ENCODE measurements at regions not wholly inside any gene's neighbourhood (a gene's known extent, or its start where the extent isn't known, plus 50 kb on each side); places are given as distances from the start of the nearest gene placed in this dataset.

- no peak for TF ChIP-seq SETDB1 (IDR thresholded peaks at IDR 0.05; ENCODE audit: insufficient read length, low read length)
- no peak for TF ChIP-seq EGR2 (tag by site-specific recombination; IDR thresholded peaks at IDR 0.05; ENCODE audit: low read depth)
- Histone ChIP-seq H3K4me3 (ENCODE audit: low read depth, low read length) (no peak overlapping the region), H3K4me1 (ENCODE audit: control insufficient read depth, insufficient read depth, low read length) (no peaks in the 10 kb centered on the region), H3K9me3 (ENCODE audit: control insufficient read depth, insufficient read depth, low read depth, low read length) (no peaks in the 10 kb centered on the region), H3K36me3 (ENCODE audit: control insufficient read depth in 2 of 2, insufficient read depth in 1 of 2, low read length in 2 of 2) (no peaks in the 10 kb centered on the region), H3K27ac (ENCODE audit: extremely low read depth, low read depth, low read length) (no peak overlapping the region)
- ChIA-PET CTCF (no interaction called here), POLR2A (no interaction called here)
Observed at GRCh38 chr14:23817164-23817767, 136.3 kb upstream of the DHRS4 start.

DNA sequence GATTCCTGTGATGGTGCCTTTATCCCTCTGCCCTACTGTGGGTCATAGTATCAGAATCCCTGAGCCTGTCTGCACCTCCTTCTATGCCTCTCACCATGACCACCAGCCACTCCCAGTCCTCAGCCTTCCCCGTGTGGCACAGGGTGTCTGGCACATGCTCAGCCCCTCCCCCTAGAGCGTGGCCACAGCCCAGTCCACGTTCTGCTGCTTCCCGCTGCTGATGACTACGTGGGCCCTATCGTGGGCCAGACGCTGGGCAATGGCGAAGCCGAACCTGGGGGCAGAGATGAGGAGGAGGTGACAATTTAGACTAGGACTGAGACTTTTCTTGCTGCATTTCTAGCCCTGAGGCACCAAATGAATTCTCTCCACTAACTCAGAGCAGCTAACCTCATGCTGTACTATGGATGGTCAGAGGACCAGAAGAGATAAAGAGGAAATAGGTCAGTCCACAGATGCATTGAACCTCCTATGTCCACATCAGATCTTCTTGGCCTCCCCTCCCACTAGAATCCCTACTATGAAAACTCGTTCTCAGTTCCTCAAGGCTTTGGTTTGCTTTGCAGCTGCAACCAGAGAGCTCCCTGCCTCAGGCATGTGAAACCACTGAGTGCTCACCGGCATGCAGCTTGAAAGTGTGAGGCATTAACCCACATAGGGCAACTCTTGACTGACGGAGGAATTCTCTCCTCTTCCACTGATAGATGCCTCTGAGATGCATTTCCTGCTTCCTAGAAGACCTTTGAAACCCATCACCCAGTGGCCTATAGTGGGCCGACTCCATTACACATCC lies 126.3 kb upstream of the DHRS4 start:
- Histone ChIP-seq H3K4me1 (ENCODE audit: control insufficient read depth, insufficient read depth, low read length) (no peaks in the 10 kb centered on the region), H3K9me3 (ENCODE audit: control insufficient read depth, insufficient read depth, low read depth, low read length) (no peaks in the 10 kb centered on the region), H3K36me3 (ENCODE audit: control insufficient read depth in 2 of 2, insufficient read depth in 1 of 2, low read length in 2 of 2) (no peaks in the 10 kb centered on the region), H3K27ac (ENCODE audit: extremely low read depth, low read depth, low read length) (no peak overlapping the region), H3K4me3 (ENCODE audit: low read depth, low read length) (no peak overlapping the region)
- ChIA-PET CTCF (no interaction called here), POLR2A (no interaction called here)
- TF ChIP-seq ATF2 (tag by site-specific recombination; IDR thresholded peaks at IDR 0.05; ENCODE audit: low read depth) = no peak

GRCh38 chr14:23828001-23828400 lies 125.6 kb upstream of the DHRS4 start:
- CTCF ChIA-PET = no interaction called here
- Histone ChIP-seq H3K27ac (ENCODE audit: extremely low read depth, low read depth, low read length) (no peak overlapping the region), H3K9me3 (ENCODE audit: control insufficient read depth, insufficient read depth, low read depth, low read length) (no peaks in the 10 kb centered on the region)

GRCh38 chr14:23828616-23829015 lies 125.0 kb upstream of the DHRS4 start:
- Histone ChIP-seq H3K36me3 (ENCODE audit: control insufficient read depth in 2 of 2, insufficient read depth in 1 of 2, low read length in 2 of 2) (no peaks in the 10 kb centered on the region), H3K27ac (ENCODE audit: extremely low read depth, low read depth, low read length) (no peak overlapping the region), H3K4me3 (ENCODE audit: low read depth, low read length) (no peak overlapping the region), H3K4me1 (ENCODE audit: control insufficient read depth, insufficient read depth, low read length) (no peaks in the 10 kb centered on the region), H3K9me3 (ENCODE audit: control insufficient read depth, insufficient read depth, low read depth, low read length) (no peaks in the 10 kb centered on the region)
- ChIA-PET CTCF (interaction anchor here (0.7 kb wide), 1 partner anchor 197 kb away, joined by 3 read pairs; no protein-coding TSS in a partner anchor), POLR2A (no interaction called here)
- TF ChIP-seq PRDM1 (tag by site-specific recombination; IDR thresholded peaks at IDR 0.05) (no peak), SP7 (tag by site-specific recombination; IDR thresholded peaks at IDR 0.05) (no peak)

More at GRCh38 chr14:23828001-23828400, 125.6 kb upstream of the DHRS4 start:
- POLR2A ChIA-PET = no interaction called here
- TF ChIP-seq FEZF1 (tag by site-specific recombination; IDR thresholded peaks at IDR 0.05) = no peak
- TF ChIP-seq ZBTB6 (tag by site-specific recombination; IDR thresholded peaks at IDR 0.05) = no peak
- no peak for TF ChIP-seq ZNF155 (tag by site-specific recombination; IDR thresholded peaks at IDR 0.05)
- no peak for TF ChIP-seq ZBTB1 (tag by site-specific recombination; IDR thresholded peaks at IDR 0.05)
- no peak for TF ChIP-seq ZNF335 (tag by site-specific recombination; conservative IDR thresholded peaks at IDR 0.05)
- Histone ChIP-seq H3K4me1 (ENCODE audit: control insufficient read depth, insufficient read depth, low read length) (no peaks in the 10 kb centered on the region), H3K36me3 (ENCODE audit: control insufficient read depth in 2 of 2, insufficient read depth in 1 of 2, low read length in 2 of 2) (no peaks in the 10 kb centered on the region), H3K4me3 (ENCODE audit: low read depth, low read length) (no peak overlapping the region)
